GM23248 (cell line): ENCODE measurements at regions not wholly inside any gene's neighbourhood (a gene's known extent, or its start where the extent isn't known, plus 50 kb on each side); places are given as distances from the start of the nearest gene placed in this dataset.

Experiments used
- DNase-seq: peaks from one replicate; pipeline ENCODE4 v3.0.0-alpha.2; 2015
- H2AFZ ChIP-seq: fragments of 200-600 bp; sonication (generic); 2 replicates; pipeline ENCODE4 v1.6.1; 2016; ENCODE audit warnings: antibody characterized with exemption
- H3F3A ChIP-seq: fragments of 200-600 bp; sonication (generic); 2 replicates; pipeline ENCODE4 v1.6.1; 2016; ENCODE audit warnings: mild to moderate bottlenecking, antibody characterized with exemption, mixed run types; ENCODE audit not compliant: insufficient read depth
- H3K27ac ChIP-seq: fragments of 200-600 bp; sonication (generic); 2 replicates; pipeline ENCODE4 v1.5.1; 2016; ENCODE audit warnings: mild to moderate bottlenecking
- H3K27me3 ChIP-seq: fragments of 200-600 bp; sonication (generic); replicated peaks from 2 replicates; pipeline ENCODE4 v1.6.1; 2016; ENCODE audit warnings: mild to moderate bottlenecking; ENCODE audit not compliant: insufficient read depth
- H3K36me3 ChIP-seq: fragments of 200-600 bp; sonication (generic); 2 replicates; pipeline ENCODE4 v1.6.1; 2016; ENCODE audit warnings: low read depth, mild to moderate bottlenecking
- H3K4me1 ChIP-seq: fragments of 200-600 bp; sonication (generic); 2 replicates; pipeline ENCODE4 v1.6.1; 2016; ENCODE audit warnings: mild to moderate bottlenecking; ENCODE audit not compliant: insufficient read depth
- H3K4me2 ChIP-seq: fragments of 200-600 bp; sonication (generic); one replicate; pipeline ENCODE4 v1.6.1; 2016; ENCODE audit warnings: mild to moderate bottlenecking; ENCODE audit not compliant: unreplicated experiment
- H3K4me3 ChIP-seq: fragments of 200-600 bp; sonication (generic); 2 replicates; pipeline ENCODE4 v1.5.1; 2016; ENCODE audit warnings: mild to moderate bottlenecking
- H3K79me2 ChIP-seq: fragments of 200-600 bp; sonication (generic); 2 replicates; pipeline ENCODE4 v1.6.1; 2016; ENCODE audit warnings: mild to moderate bottlenecking; ENCODE audit not compliant: insufficient read depth
- H3K9ac ChIP-seq: fragments of 200-600 bp; sonication (generic); 2 replicates; pipeline ENCODE4 v1.6.1; 2016; ENCODE audit warnings: mild to moderate bottlenecking
- H3K9me2 ChIP-seq: fragments of 200-600 bp; sonication (generic); 2 replicates; pipeline ENCODE4 v1.6.1; 2016; ENCODE audit warnings: mixed run types, mild to moderate bottlenecking, moderate library complexity; ENCODE audit not compliant: insufficient read depth
- H3K9me3 ChIP-seq: fragments of 200-600 bp; sonication (generic); one replicate; pipeline ENCODE4 v1.6.1; 2017; ENCODE audit warnings: low read depth
- H4K20me1 ChIP-seq: fragments of 200-600 bp; sonication (generic); 2 replicates; pipeline ENCODE4 v1.6.0; 2016; ENCODE audit not compliant: insufficient read depth
- EZH2 ChIP-seq: fragments of 200-600 bp; sonication (generic); IDR thresholded peaks from 2 replicates; pipeline ENCODE4 v1.6.1; 2018; ENCODE audit warnings: antibody characterized with exemption, mild to moderate bottlenecking; ENCODE audit not compliant: insufficient read depth, poor library complexity, severe bottlenecking
- EZH2phosphoT487 ChIP-seq: fragments of 200-600 bp; sonication (generic); IDR thresholded peaks from 2 replicates; pipeline ENCODE4 v1.6.1; 2018; ENCODE audit warnings: antibody characterized with exemption, moderate library complexity, mild to moderate bottlenecking, low read depth; ENCODE audit not compliant: insufficient read depth
- whole genome bisulfite sequencing, 2 experiments: methylation state at CpG; one replicate each; pipeline ENCODE4 v1.1.6; 2015 to 2017; ENCODE audit warnings: low lambda C conversion rate in 2 of 2, low coverage in 1 of 2; ENCODE audit errors: missing lambda C conversion rate in 2 of 2; 5-methylcytosine and 5-hydroxymethylcytosine counted together
- in situ Hi-C: fragments of 300-500 bp; cut with MboI; formaldehyde crosslinking; loops from 2 replicates; pipeline ENCODE4 v1.15.0; 2020

DNA sequence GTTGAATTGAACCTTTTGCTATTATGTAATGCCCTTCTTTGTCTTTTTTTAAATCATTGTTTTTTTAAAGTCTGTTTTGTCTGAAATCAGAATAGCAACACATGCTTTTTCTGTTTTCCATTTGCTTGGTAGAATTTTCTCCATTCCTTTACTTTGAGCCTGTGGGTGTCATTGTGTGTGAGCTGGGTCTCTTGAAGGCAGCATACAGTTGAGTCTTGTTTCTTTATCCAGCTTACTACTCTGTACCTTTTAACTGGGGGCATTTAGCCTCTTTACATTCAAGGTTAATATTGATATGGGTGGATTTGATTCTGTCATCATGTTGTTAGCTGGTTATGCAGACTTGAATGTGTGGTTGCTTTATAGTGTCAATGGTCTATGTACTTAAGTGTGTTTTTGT is 292.0 kb downstream of the MAP2K4 start:
- Histone ChIP-seq H3K36me3 (no peaks in the 10 kb centered on the region), H3K27me3 (no peaks in the 10 kb centered on the region), H3K9ac (no peak overlapping the region), H3K4me1 (no peaks in the 10 kb centered on the region), H3K4me2 (no peak overlapping the region), H3K9me3 (no peaks in the 10 kb centered on the region), H2AFZ (no peak overlapping the region), H3K4me3 (no peak overlapping the region), H4K20me1 (no peaks in the 10 kb centered on the region), H3K79me2 (no peaks in the 10 kb centered on the region), H3F3A (no peaks in the 10 kb centered on the region), H3K9me2 (no peaks in the 10 kb centered on the region), H3K27ac (no peak overlapping the region)
- no peak for DNase-seq
- in situ Hi-C loops: no loop called here
- TF ChIP-seq EZH2phosphoT487 (no peak), EZH2 (no peak)

DNA sequence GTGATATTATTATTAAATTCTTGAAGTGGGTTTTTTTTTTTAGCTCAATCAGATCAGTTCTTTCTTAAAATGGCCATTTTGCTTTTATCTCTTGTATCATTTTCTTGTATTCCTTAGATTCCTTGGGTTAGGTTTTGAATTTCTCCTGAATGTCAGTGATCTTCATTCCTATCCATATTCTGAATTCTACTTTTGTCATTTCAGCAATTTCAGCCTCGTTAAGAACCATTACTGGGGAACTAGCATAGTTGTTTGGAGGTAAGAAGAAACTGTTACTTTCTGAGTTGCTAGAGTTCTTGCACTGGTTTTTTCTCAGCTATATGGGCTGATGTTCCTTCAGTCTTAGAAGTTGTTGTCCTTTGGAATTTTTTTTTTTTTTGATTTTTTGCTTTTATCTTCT is 293.1 kb downstream of the MAP2K4 start:
- WGBS, 2 experiments: 35 to 55% methylated on average over 1 of the region's 1 CpG
- no peaks in the 10 kb centered on the region for H3F3A ChIP-seq
- no peak overlapping the region for H3K27ac ChIP-seq
- no peaks in the 10 kb centered on the region for H3K9me3 ChIP-seq
- in situ Hi-C loops: no loop called here
- DNase-seq: no peak
- H3K9ac ChIP-seq: no peak overlapping the region
- H4K20me1 ChIP-seq: no peaks in the 10 kb centered on the region
- H3K4me2 ChIP-seq: no peak overlapping the region
- no peaks in the 10 kb centered on the region for H3K4me1 ChIP-seq
- H3K27me3 ChIP-seq: no peaks in the 10 kb centered on the region
- no peaks in the 10 kb centered on the region for H3K9me2 ChIP-seq
- H3K36me3 ChIP-seq: no peaks in the 10 kb centered on the region
- H2AFZ ChIP-seq: no peak overlapping the region
- H3K4me3 ChIP-seq: no peak overlapping the region
- TF ChIP-seq EZH2phosphoT487: no peak
- TF ChIP-seq EZH2: no peak
- H3K79me2 ChIP-seq: no peaks in the 10 kb centered on the region

DNA sequence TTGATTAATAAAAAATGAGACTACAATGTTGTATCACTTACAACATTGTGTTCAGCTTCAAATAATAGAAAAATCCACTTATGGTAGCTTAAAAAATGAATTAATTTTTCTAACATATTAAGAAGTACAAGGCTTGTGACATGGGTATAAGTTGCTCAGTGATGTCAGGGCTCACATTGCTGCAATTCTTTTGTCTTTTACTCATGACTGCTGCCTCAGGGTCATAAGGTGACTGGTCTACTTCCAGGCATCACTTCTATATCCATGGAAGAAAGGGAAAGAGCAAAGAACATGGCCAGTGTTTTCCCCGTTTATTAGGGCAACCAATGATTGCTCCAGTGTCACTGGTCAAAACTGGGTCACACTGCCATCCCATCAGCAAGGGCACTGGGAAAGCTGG is 295.3 kb downstream of the MAP2K4 start:
- no peak for DNase-seq
- Histone ChIP-seq H3K4me1 (no peaks in the 10 kb centered on the region), H3K36me3 (no peaks in the 10 kb centered on the region), H3K27me3 (no peaks in the 10 kb centered on the region), H3K4me2 (no peak overlapping the region), H3K79me2 (no peaks in the 10 kb centered on the region), H3F3A (no peaks in the 10 kb centered on the region), H3K9me3 (no peaks in the 10 kb centered on the region), H3K4me3 (no peak overlapping the region), H2AFZ (no peak overlapping the region), H4K20me1 (no peaks in the 10 kb centered on the region), H3K9ac (no peak overlapping the region), H3K9me2 (no peaks in the 10 kb centered on the region), H3K27ac (no peak overlapping the region)
- 10 to 23% methylated on average over 1 of the region's 1 CpG for WGBS, 2 experiments
- in situ Hi-C loops: no loop called here
- no peak for TF ChIP-seq EZH2phosphoT487
- TF ChIP-seq EZH2: no peak

DNA sequence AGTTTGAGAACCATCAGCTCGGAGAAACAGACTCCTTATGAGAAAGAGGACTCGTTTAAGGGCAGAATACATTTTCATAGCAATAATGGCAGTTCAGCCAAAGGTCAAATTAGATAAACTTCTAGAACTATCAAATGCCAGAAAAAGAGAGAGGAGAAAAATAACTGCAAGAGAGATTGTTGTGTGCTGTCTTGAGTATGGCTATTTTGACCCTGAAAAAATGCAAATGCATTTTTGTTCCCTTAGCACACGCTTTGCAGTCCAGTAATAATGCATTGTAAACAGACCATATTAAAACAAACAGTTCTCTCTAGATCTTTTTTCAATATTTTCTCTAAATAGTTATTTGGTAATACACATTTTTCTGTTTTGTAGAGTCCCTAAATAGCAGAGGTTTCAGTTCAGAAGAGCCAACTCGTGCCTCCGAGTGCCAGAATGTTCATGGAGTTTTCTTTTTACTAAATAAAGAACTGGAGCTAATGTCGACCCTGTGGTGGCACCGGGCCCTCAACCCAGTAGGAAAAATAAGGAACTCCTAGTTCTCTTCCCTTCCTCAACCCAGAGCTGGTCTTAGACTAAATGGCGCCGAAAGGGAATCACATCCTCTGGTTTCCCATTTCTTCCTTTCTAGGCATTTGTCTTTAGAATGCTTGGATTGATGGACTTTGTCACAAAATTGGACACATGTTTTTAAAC is 298.0 kb downstream of the MAP2K4 start:
- no peak for DNase-seq
- in situ Hi-C loops: no loop called here
- no peak overlapping the region for H3K4me3 ChIP-seq
- no peak overlapping the region for H2AFZ ChIP-seq
- no peaks in the 10 kb centered on the region for H3K79me2 ChIP-seq
- H3F3A ChIP-seq: no peaks in the 10 kb centered on the region
- no peaks in the 10 kb centered on the region for H3K27me3 ChIP-seq
- H3K9ac ChIP-seq: no peak overlapping the region
- H4K20me1 ChIP-seq: no peaks in the 10 kb centered on the region
- no peaks in the 10 kb centered on the region for H3K4me1 ChIP-seq
- 12 to 13% methylated on average over 9 of the region's 9 CpGs for WGBS, 2 experiments
- no peaks in the 10 kb centered on the region for H3K9me2 ChIP-seq
- no peaks in the 10 kb centered on the region for H3K36me3 ChIP-seq
- H3K27ac ChIP-seq: no peak overlapping the region
- H3K4me2 ChIP-seq: no peak overlapping the region
- no peaks in the 10 kb centered on the region for H3K9me3 ChIP-seq
- TF ChIP-seq EZH2phosphoT487 (no peak), EZH2 (no peak)

DNA sequence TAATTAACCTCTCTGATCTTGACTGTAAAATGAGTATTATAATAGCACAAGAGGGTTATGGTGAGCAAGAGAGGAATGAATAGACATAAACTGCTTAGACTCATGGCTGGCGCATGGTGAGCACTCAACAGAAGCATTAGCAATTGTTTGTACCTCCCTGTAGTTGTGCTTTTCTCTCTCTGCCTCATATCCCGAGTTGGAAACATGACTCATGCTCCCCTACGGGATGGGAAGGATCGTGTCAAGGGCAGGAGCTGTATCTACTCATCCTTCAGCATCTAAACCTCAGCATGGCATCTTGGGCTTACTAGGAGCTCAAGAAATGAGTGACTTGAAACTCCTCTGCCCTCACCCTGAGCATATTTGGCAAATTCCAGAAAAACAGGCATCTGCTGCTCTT is 299.6 kb downstream of the MAP2K4 start:
- 15 to 23% methylated on average over 4 of the region's 4 CpGs for WGBS, 2 experiments
- Histone ChIP-seq H3K9me2 (no peaks in the 10 kb centered on the region), H3K27me3 (no peaks in the 10 kb centered on the region), H2AFZ (no peak overlapping the region), H3F3A (no peaks in the 10 kb centered on the region), H3K4me3 (no peak overlapping the region), H3K4me1 (no peaks in the 10 kb centered on the region), H3K9me3 (no peaks in the 10 kb centered on the region), H3K36me3 (no peaks in the 10 kb centered on the region), H3K27ac (no peak overlapping the region), H3K9ac (no peak overlapping the region), H4K20me1 (no peaks in the 10 kb centered on the region), H3K4me2 (no peak overlapping the region), H3K79me2 (no peaks in the 10 kb centered on the region)
- peak; percentile 2 for DNase-seq
- in situ Hi-C loops: no loop called here
- no peak for TF ChIP-seq EZH2
- TF ChIP-seq EZH2phosphoT487: no peak
